Left lung (tissue), 4 donors: ENCODE measurements at regions not wholly inside any gene's neighbourhood (a gene's known extent, or its start where the extent isn't known, plus 50 kb on each side); places are given as distances from the start of the nearest gene placed in this dataset.

Source experiments
- ATAC-seq: fragments of 200-7000 bp; cut with Tn5 transposase; one replicate; pipeline ENCODE4 v1.9.1; 2020; ENCODE audit warnings: moderate library complexity
- DNase-seq, 4 donors: peaks; one replicate each; pipeline ENCODE4 v3.0.0-alpha.2; 2013 to 2020
- H3K27ac ChIP-seq, 2 donors: fragments of 200-600 bp; sonication (generic) in 1 of 2; one replicate each; pipeline versions ENCODE4 v1.5.0 to v1.8.0; 2020 to 2021
- H3K27me3 ChIP-seq, 2 donors: fragments of 200-600 bp; sonication (generic) in 1 of 2; one replicate each; pipeline versions ENCODE4 v1.5.0 to v1.8.0; 2020 to 2021
- H3K36me3 ChIP-seq, 2 donors: fragments of 200-600 bp; sonication (generic) in 1 of 2; one replicate each; pipeline versions ENCODE4 v1.5.0 to v1.8.0; 2020 to 2021
- H3K4me1 ChIP-seq, 2 donors: fragments of 200-600 bp; one replicate each; pipeline ENCODE4 v1.8.0; 2021
- H3K4me3 ChIP-seq, 2 donors: fragments of 200-600 bp; sonication (generic) in 1 of 2; one replicate each; pipeline versions ENCODE4 v1.5.0 to v1.8.0; 2020 to 2021; ENCODE audit warnings: mild to moderate bottlenecking in 1 of 2
- H3K9me3 ChIP-seq, 2 donors: fragments of 200-600 bp; sonication (generic) in 1 of 2; one replicate each; pipeline versions ENCODE4 v1.5.0 to v1.8.0; 2020 to 2021
- CTCF ChIP-seq, 2 donors: fragments of 200-600 bp; sonication (generic) in 1 of 2; IDR thresholded peaks; one replicate each; pipeline versions ENCODE4 v1.5.0 to v1.8.0; 2021; ENCODE audit warnings: antibody characterized with exemption in 2 of 2
- intact Hi-C, 2 donors: fragments of 100-400 bp; cut with DNase I; formaldehyde crosslinking; loops; one replicate each; pipeline versions ENCODE4 v1.11.2 to v1.14.2; 2022
- donor health status: DM: no; HTN: yes; CAD: no.
- donor health status: DM: no; HTN: no; CAD: no.

GRCh38 chrX:100479329-100479728 lies 69.3 kb upstream of the PCDH19 start:
- Histone ChIP-seq H3K4me3 (no peak overlapping the region), H3K36me3 (no peaks in the 10 kb centered on the region), H3K27me3 (no peaks in the 10 kb centered on the region), H3K4me1 (no peaks in the 10 kb centered on the region), H3K9me3 (no peaks in the 10 kb centered on the region), H3K27ac (no peak overlapping the region)
- intact Hi-C loops = no loop called here
- DNase-seq (no peak), ATAC-seq (no peak)
- no peak for TF ChIP-seq CTCF (IDR thresholded peaks at IDR 0.05)

- intact Hi-C loops = no loop called here
- no peak for TF ChIP-seq CTCF (IDR thresholded peaks at IDR 0.05)
- no peak for ATAC-seq
- H3K4me1 ChIP-seq = no peaks in the 10 kb centered on the region
- no peaks in the 10 kb centered on the region for H3K9me3 ChIP-seq
- DNase-seq = no peak
- no peak overlapping the region for H3K4me3 ChIP-seq
- H3K27ac ChIP-seq = no peak overlapping the region
- H3K36me3 ChIP-seq = no peaks in the 10 kb centered on the region
- no peaks in the 10 kb centered on the region for H3K27me3 ChIP-seq
Observed at GRCh38 chrX:100478714-100479306, 68.7 kb upstream of the PCDH19 start.

GRCh38 chrX:100477958-100478357 lies 67.9 kb upstream of the PCDH19 start:
- DNase-seq (no peak), ATAC-seq (no peak)
- TF ChIP-seq CTCF (IDR thresholded peaks at IDR 0.05) = no peak
- H3K4me1 ChIP-seq = no peaks in the 10 kb centered on the region
- H3K36me3 ChIP-seq = no peaks in the 10 kb centered on the region
- H3K27me3 ChIP-seq = no peaks in the 10 kb centered on the region
- H3K4me3 ChIP-seq = no peak overlapping the region
- H3K27ac ChIP-seq = no peak overlapping the region
- intact Hi-C loops = no loop called here
- H3K9me3 ChIP-seq = no peaks in the 10 kb centered on the region

GRCh38 chrX:100477467-100477866 lies 67.4 kb upstream of the PCDH19 start:
- intact Hi-C loops = no loop called here
- Histone ChIP-seq H3K27me3 (no peaks in the 10 kb centered on the region), H3K27ac (no peak overlapping the region), H3K4me3 (no peak overlapping the region), H3K4me1 (no peaks in the 10 kb centered on the region), H3K36me3 (no peaks in the 10 kb centered on the region), H3K9me3 (no peaks in the 10 kb centered on the region)
- DNase-seq = no peak
- TF ChIP-seq CTCF (IDR thresholded peaks at IDR 0.05) = no peak
- no peak for ATAC-seq
